ENCODE measurements at regions not wholly inside any gene's neighbourhood (a gene's known extent, or its start where the extent isn't known, plus 50 kb on each side); places are given as distances from the start of the nearest gene placed in this dataset.
A peak's percentile ranks its signal among the peaks of the same experiment; 100 is the strongest.

GRCh38 chr12:77243345-77243744, 178.0 kb upstream of the E2F7 start:
- TF ChIP-seq, protein P1, sequence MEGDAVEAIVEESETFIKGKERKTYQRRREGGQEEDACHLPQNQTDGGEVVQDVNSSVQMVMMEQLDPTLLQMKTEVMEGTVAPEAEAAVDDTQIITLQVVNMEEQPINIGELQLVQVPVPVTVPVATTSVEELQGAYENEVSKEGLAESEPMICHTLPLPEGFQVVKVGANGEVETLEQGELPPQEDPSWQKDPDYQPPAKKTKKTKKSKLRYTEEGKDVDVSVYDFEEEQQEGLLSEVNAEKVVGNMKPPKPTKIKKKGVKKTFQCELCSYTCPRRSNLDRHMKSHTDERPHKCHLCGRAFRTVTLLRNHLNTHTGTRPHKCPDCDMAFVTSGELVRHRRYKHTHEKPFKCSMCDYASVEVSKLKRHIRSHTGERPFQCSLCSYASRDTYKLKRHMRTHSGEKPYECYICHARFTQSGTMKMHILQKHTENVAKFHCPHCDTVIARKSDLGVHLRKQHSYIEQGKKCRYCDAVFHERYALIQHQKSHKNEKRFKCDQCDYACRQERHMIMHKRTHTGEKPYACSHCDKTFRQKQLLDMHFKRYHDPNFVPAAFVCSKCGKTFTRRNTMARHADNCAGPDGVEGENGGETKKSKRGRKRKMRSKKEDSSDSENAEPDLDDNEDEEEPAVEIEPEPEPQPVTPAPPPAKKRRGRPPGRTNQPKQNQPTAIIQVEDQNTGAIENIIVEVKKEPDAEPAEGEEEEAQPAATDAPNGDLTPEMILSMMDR (IDR thresholded peaks at IDR 0.05): no peak

DNA sequence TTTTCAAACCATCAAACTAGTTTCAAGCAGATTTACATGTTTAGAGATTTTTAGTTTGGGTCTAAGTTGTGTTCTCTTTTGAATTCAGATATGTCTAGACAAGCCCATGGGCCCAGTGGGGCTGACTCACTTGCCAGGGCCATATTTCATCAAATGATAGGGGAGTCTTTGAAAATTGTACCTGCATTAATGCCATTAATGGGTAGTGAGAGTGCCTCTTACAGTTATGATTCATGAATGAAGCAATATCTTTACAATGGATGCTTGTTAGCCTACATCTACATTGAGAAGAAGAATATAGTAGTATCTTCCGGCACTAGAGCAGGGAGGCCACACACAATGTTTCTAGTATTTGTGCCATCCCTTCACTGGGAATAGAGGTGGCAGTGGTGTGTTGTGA, 174.2 kb upstream of the E2F7 start:
- TF ChIP-seq, protein P1 (IDR thresholded peaks at IDR 0.05): no peak
- ATAC-seq (ENCODE audit: low FRiP score) (no peak), DNase-seq (ENCODE audit: low spot score) (no peak)

More at GRCh38 chr12:77243345-77243744, 178.0 kb upstream of the E2F7 start:
- ATAC-seq (ENCODE audit: low FRiP score) (no peak), DNase-seq (ENCODE audit: low spot score) (no peak)

GRCh38 chr12:77238335-77238734, 173.0 kb upstream of the E2F7 start:
- ATAC-seq (ENCODE audit: low FRiP score) (no peak), DNase-seq (ENCODE audit: low spot score) (no peak)
- TF ChIP-seq, protein P1 (IDR thresholded peaks at IDR 0.05): no peak

DNA sequence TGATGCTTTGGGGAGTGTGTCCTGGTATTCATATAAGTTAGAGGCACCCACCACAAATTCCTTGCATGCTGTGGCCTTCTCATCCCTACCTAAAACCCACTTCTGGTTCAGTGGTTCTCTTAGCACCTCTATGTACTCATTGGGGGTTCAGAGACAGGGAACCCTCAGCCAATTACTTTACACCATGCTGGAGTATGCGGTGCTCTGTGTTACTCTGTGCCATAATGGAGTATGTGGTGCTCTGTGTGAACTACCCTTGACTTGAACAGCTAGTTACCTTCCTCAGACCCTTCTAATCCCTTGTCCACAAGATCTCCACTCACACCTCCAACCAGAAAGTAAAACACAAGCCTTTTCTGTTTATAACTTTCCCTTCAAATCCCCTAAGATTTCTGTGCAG, 172.5 kb upstream of the E2F7 start:
- no peak for DNase-seq (ENCODE audit: low spot score)
- no peak for ATAC-seq (ENCODE audit: low FRiP score)
- TF ChIP-seq, protein P1 (IDR thresholded peaks at IDR 0.05): no peak

DNA sequence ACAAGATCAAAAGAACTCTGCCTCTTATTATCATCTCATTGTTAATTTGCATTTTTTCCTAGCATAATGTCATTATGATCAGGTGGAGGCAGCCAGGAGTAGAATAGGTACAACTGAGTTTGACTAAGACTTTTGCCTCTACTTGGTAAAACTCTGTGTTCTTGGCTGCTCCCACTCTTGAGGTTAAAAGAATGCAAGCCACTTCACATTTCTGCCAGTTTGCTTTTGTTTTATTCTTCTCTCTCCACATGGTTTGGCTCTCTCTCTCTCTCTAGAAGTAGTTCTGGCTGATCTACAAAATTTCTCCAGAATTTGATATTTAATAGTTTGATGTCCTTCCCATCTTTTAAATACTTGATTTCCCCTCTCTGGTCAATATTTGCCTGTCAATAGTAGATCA, 170.7 kb upstream of the E2F7 start:
- DNase-seq (ENCODE audit: low spot score) (no peak), ATAC-seq (ENCODE audit: low FRiP score) (no peak)
- TF ChIP-seq, protein P1 (IDR thresholded peaks at IDR 0.05): no peak

- DNase-seq (ENCODE audit: low spot score) (no peak), ATAC-seq (ENCODE audit: low FRiP score) (peak; percentile 71)
- TF ChIP-seq, protein P1 (IDR thresholded peaks at IDR 0.05): no peak
These were observed 166.7 kb upstream of the E2F7 start for GRCh38 chr12:77232045-77232444.

DNA sequence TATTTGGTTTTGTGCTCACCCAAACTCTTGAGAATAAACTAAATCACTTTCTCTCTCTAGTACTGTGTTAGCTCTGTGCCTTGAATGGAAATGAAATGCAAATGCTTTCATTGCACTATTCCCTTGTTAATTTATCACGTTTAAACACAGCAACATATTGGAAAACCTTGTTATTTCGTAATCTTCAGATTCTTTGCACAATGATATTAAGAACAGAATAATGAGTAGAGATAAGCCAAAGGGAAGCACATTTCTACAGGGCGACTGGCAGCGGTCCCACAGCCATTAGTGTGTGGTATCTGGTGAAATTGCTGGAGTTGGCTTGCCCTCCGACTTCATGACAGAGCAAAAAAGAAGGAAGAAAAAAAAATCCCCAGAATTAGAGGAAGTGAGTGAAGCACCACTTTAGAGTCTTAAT, 166.1 kb upstream of the E2F7 start:
- ATAC-seq (ENCODE audit: low FRiP score): peak; percentile 95
- TF ChIP-seq, protein P1 (IDR thresholded peaks at IDR 0.05): no peak
- DNase-seq (ENCODE audit: low spot score): peak; percentile 73

Measured in omental fat pad (tissue), 3 donors.